IMR-90 (cell line): ENCODE measurements at regions not wholly inside any gene's neighbourhood (a gene's known extent, or its start where the extent isn't known, plus 50 kb on each side); places are given as distances from the start of the nearest gene placed in this dataset.

Experiments
- MAZ ChIP-seq: IDR thresholded peaks from 2 replicates; pipeline ENCODE4 v1.6.1; 2012; ENCODE audit warnings: low read depth, mild to moderate bottlenecking, low read length, improper control_type of control experiment, moderate library complexity, borderline replicate concordance
- MXI1 ChIP-seq: IDR thresholded peaks from 2 replicates; pipeline ENCODE4 v1.6.1; 2012; ENCODE audit warnings: low read depth, mild to moderate bottlenecking, low read length, moderate library complexity, borderline replicate concordance
- POLR2A ChIP-seq: IDR thresholded peaks from 2 replicates; pipeline ENCODE4 v1.6.1; 2012; ENCODE audit warnings: mild to moderate bottlenecking, low read depth, low read length
- RAD21 ChIP-seq: IDR thresholded peaks from 2 replicates; pipeline ENCODE4 v1.6.1; 2012; ENCODE audit warnings: low read length, improper control_type of control experiment
- SMC3 ChIP-seq: fragments of 150-350 bp; IDR thresholded peaks from 2 replicates; pipeline ENCODE4 v1.6.1; 2016; ENCODE audit warnings: low read depth, mild to moderate bottlenecking, antibody characterized with exemption, low read length, moderate library complexity
- TF ChIP-seq, protein P1 (sequence below): conservative IDR thresholded peaks from 2 replicates; pipeline ENCODE4 v1.5.1; 2012; ENCODE audit warnings: mild to moderate bottlenecking, low read depth, low read length, improper control_type of control experiment
- TF ChIP-seq, protein P2 (sequence below): fragments of 150-350 bp; IDR thresholded peaks from 2 replicates; pipeline ENCODE4 v1.6.1; 2017; ENCODE audit warnings: mild to moderate bottlenecking, antibody characterized with exemption, low read length, low read depth

DNA sequence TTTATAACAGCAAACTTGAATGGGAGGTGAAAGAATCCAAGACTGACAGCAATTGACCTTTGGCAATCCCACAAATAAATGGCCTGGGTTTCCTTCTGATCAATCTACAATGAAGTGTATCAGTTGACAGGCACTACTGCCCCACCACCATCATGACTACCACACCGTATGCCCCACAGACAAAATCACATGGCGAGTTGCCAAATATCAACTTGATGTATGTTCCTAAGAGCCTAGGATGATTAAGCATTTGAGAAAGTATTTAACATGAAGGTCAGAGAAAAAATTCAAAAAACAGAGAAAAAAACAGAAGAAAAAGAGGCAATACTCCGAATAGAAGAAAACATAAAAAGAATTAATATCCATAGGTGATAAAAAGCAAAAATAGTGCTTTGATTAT lies 215.9 kb upstream of the STAC start:
- TF ChIP-seq, protein P1, sequence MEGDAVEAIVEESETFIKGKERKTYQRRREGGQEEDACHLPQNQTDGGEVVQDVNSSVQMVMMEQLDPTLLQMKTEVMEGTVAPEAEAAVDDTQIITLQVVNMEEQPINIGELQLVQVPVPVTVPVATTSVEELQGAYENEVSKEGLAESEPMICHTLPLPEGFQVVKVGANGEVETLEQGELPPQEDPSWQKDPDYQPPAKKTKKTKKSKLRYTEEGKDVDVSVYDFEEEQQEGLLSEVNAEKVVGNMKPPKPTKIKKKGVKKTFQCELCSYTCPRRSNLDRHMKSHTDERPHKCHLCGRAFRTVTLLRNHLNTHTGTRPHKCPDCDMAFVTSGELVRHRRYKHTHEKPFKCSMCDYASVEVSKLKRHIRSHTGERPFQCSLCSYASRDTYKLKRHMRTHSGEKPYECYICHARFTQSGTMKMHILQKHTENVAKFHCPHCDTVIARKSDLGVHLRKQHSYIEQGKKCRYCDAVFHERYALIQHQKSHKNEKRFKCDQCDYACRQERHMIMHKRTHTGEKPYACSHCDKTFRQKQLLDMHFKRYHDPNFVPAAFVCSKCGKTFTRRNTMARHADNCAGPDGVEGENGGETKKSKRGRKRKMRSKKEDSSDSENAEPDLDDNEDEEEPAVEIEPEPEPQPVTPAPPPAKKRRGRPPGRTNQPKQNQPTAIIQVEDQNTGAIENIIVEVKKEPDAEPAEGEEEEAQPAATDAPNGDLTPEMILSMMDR: no peak
- no peak for TF ChIP-seq POLR2A
- TF ChIP-seq MXI1: no peak
- no peak for TF ChIP-seq RAD21
- no peak for TF ChIP-seq MAZ
- TF ChIP-seq, protein P2, sequence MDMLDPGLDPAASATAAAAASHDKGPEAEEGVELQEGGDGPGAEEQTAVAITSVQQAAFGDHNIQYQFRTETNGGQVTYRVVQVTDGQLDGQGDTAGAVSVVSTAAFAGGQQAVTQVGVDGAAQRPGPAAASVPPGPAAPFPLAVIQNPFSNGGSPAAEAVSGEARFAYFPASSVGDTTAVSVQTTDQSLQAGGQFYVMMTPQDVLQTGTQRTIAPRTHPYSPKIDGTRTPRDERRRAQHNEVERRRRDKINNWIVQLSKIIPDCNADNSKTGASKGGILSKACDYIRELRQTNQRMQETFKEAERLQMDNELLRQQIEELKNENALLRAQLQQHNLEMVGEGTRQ: no peak
- TF ChIP-seq SMC3: no peak
